Right renal pelvis (tissue), 4 donors: ENCODE measurements at regions not wholly inside any gene's neighbourhood (a gene's known extent, or its start where the extent isn't known, plus 50 kb on each side); places are given as distances from the start of the nearest gene placed in this dataset.

Experiments
- DNase-seq, 4 donors: peaks; one replicate each; pipeline ENCODE4 v3.0.0-alpha.2; 2013; ENCODE audit warnings: low read depth in 4 of 4, low spot score in 3 of 4, missing footprints in 1 of 4

GRCh38 chr2:5946225-5947115 is 254.3 kb downstream of the SOX11 start:
- DNase-seq: peak in 1 of 4 donors; percentile 27

DNA sequence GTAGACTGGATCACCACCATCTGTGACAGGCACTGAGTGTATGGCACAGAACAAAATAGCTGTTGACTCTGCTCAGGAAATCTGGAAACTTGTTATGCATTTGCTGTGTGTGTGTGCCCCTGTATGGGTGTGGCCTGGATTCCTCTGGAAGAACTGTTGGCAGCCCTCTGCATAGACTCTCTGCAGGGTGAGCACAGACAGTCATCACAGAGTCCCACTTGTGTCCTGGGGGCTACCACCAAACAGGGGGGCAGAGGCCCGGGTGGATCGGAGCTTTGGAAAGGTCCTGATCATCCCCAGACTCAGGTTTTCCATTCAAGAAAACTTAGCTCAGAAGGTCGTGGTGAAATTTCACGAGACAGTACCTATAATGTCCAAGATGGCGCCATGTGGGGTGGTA is 258.6 kb downstream of the SOX11 start:
- no peak for DNase-seq

DNA sequence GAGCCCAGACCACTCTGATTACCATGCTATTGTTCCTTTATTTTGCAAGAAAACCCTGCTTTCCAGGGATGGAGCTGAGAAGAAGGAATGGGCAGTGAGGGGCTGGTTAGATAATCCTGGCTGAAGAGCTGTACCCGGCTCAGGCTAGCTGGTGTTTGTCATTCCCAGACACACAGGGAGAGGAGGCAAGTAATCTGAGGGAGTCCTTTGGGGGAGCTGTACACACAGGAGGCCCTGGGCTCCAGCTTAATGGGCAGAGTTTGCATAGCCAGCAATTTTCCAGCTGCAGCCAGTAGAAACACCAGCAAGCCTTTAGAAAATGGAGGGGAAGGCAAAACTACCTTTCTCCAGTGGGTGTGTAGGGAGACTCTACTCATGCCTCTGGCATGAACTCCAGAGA is 259.3 kb downstream of the SOX11 start:
- no peak for DNase-seq

- no peak for DNase-seq
These were observed 261.3 kb downstream of the SOX11 start for GRCh38 chr2:5953525-5953924.

DNA sequence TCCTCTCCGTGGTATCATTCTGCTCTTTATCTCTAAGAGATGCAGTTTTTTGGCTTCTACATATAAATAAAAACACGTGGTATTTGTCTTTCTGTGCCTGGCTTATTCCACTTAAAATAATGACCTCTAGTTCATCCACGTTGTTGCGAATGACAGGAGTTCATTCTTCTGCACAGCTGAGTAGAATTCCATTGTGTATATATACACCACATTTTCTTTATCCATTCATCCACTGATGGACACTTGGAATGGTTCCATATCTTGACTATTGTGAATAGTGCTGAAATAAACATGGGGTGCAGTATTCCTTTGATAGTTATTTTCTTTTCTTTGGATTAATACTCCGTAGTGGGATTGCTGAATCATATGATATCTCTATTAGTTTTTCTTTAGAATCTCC is 262.3 kb downstream of the SOX11 start:
- no peak for DNase-seq

- no peak for DNase-seq
These were observed 263.7 kb downstream of the SOX11 start for GRCh38 chr2:5955921-5956320.

DNA sequence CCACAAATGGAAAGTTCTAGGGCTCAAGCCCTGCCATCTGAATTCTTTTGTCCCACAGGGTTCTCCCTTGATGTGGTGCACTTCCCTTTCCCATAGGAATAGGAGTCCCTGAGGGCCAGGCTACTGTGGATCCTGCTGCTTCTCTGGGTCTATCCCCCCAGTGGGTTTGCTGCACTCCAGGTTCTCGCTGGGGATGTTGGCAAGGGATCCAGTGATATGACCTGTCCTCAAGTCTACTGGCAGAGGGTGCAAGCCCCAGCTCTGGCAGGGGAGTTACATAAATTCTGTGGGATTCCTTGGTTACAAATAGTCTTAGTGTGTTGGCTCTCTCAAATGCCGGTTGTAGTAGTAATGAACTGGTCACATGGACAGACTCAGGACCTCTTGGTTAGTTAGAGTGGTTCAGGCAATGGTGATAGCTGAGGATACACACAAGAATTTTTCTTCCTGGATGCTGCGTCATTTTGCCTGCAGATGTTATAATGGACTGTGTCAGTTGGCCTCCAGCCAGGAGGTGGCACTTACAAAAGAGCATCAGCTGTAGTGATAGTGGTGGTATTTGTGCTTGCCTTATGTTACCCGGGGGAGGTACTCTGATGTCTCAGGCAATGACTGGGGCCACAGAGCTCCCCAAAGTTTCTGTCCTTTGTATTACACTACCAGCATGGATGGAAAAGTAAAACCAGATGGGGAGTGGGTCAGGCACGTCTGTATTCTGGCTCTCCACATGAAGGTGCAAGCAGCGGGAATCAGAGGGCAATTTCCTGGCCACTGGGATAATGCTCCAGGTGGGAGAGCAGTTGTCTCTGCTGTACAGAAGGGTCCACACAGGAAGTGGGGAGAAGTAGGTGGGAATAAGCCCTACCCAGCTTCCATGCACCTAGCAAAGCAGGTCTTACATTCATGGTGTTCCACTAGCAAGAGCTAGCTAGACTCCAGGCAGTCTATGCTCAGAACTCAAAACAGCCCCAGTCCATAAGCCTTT is 267.9 kb downstream of the SOX11 start:
- DNase-seq: no peak

- DNase-seq: no peak
These were observed 275.3 kb downstream of the SOX11 start for GRCh38 chr2:5967506-5967905.

GRCh38 chr2:5969303-5969702 is 277.1 kb downstream of the SOX11 start:
- no peak for DNase-seq

DNA sequence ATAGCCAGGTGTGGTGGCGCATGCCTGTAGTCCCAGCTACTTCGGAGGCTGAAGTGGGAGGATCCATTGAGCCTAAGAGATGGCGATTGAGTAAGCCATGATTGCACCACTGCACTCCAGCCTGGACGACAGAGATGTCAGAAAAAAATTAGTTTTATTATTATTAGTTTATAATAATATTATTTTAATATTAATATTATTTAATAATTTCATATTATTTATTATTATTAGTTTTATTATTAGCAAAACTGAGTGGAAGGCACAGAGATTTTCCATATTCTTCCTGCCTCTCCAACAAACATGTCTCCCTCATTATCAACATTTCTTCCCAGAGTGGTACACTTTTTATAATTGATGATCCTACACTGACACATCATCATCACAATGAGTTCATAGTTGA is 278.2 kb downstream of the SOX11 start:
- DNase-seq: no peak

DNA sequence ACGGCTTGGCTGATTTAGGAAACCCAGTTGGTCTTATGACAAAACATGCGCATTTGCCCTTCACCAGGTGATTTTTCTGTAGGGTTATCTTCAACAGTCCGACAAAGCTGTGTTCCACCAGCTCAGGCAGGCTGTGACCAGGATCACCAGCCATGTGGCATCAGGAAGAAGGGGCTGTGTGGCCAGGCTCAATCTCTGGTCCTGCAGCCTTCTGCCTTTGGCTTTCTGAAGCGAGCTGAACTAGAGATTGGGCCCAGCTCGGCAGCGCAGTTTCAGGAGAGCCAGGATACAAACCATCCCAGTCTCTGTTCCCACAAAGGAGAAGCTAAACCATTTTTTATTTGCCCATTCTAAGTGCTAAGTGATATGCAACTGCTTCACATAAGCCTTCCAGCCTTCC is 282.3 kb downstream of the SOX11 start:
- DNase-seq: no peak

GRCh38 chr2:5975401-5975800 is 283.2 kb downstream of the SOX11 start:
- DNase-seq: no peak

DNA sequence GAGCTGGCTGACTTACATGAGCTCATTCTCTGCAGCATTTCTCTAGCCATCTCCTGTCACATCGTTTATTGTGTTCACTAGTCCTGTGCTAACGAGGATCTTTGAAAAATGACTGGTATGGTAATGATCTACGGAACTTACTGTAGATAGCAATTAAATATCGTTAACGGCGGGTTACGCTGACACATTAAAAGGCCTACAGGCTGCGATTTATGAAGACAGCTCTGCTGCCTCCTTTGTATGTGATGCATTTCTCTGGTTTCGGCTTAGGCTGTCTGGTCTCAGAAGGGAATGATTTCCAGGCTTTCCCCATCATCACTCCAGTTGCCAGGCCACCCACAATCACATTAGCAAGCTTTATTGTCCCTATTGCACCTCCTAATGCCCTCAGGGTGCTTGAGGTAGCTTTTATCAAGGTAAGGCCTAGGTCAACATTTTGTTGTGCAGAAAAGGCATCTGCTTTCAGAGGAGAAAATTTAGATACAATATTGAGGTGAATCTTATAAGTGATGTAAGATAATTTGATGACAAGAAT is 284.4 kb downstream of the SOX11 start:
- no peak for DNase-seq

- DNase-seq: no peak
These were observed 285.3 kb downstream of the SOX11 start for GRCh38 chr2:5977477-5977876.

DNA sequence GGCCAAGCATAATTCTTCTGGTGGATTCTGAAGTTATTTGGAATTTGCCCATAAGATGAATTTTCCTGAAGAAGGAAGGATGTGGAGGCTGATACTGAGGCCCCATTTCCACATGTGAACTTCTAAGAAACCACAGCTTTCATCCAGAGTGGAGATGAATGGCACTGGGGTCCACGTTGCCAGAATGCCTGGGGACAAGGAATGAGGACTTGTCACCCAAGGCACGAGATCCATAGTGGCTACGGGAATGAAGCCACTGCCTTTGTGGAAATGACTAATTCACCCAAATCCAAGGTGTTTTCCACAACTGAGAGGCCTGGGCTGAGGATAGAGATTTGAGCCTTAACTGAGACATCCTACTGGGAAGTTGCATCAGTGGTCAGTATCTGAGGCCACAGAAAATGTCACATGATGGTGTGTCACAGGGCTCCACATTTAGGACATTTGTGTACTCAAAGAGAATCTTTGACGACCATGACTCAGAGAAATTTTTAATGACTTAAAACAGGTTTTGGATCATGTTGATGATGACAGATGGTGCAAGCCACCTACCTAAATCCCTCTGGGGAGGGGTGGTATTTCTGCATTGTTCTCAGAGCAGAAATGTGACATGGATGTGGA is 286.1 kb downstream of the SOX11 start:
- no peak for DNase-seq

- peak in 1 of 4 donors; percentile 22 for DNase-seq
These were observed 288.4 kb downstream of the SOX11 start for GRCh38 chr2:5980450-5981190.

- DNase-seq: no peak
These were observed 290.2 kb downstream of the SOX11 start for GRCh38 chr2:5982193-5982902.

DNA sequence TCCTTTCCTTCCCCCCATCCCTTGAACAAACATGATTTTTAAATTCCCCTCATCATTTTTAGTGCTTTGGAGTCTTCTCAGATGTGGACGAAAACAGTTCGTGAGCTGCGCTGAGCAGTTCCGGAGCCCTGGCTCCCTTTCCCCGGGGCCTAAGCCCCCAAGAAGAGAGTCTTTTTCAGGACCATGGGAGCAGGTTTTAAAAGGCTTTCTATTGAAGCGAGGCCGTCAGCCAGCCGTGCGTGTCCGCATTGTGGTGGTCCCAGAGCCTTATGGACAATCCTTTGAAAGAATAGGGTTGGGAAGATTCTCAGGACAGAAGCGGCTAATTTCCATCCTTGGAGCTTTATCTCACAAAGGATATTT is 290.7 kb downstream of the SOX11 start:
- DNase-seq: no peak

GRCh38 chr2:5983511-5984272 is 291.5 kb downstream of the SOX11 start:
- DNase-seq: no peak
